DND-41 (cell line): ENCODE measurements at regions not wholly inside any gene's neighbourhood (a gene's known extent, or its start where the extent isn't known, plus 50 kb on each side); places are given as distances from the start of the nearest gene placed in this dataset.

Experiments used
- ATAC-seq: fragments of 200-7000 bp; cut with Tn5 transposase; 3 replicates; pipeline ENCODE4 v1.9.1; 2021; ENCODE audit warnings: low read depth; ENCODE audit not compliant: insufficient read depth
- DNase-seq: peaks from one replicate; pipeline ENCODE4 v3.0.0-alpha.2; 2020
- H2AFZ ChIP-seq: 2 replicates; pipeline ENCODE4 v1.6.0; 2012; ENCODE audit warnings: low read depth, low read length
- H3K27ac ChIP-seq: 2 replicates; pipeline ENCODE4 v1.5.1; 2012; ENCODE audit warnings: low read length, inconsistent platforms
- H3K27me3 ChIP-seq: fragments of 200-600 bp; sonication (generic); 2 replicates; pipeline ENCODE4 v1.6.0; 2012; ENCODE audit warnings: low read length, mild to moderate bottlenecking, inconsistent platforms; ENCODE audit not compliant: insufficient read depth, poor library complexity
- H3K36me3 ChIP-seq: 2 replicates; pipeline ENCODE4 v1.5.1; 2012; ENCODE audit warnings: low read length, inconsistent platforms; ENCODE audit not compliant: insufficient read depth
- H3K4me1 ChIP-seq: 2 replicates; pipeline ENCODE4 v1.5.1; 2012; ENCODE audit warnings: mild to moderate bottlenecking, low read length; ENCODE audit not compliant: insufficient read depth
- H3K4me2 ChIP-seq: 2 replicates; pipeline ENCODE4 v1.6.0; 2012; ENCODE audit warnings: mild to moderate bottlenecking, moderate library complexity, low read length, inconsistent platforms; ENCODE audit not compliant: insufficient read depth
- H3K4me3 ChIP-seq, 2 experiments: fragments of 200-600 bp in 1 of 2; shearing (Covaris generic) in 1 of 2; 2 replicates each; pipeline ENCODE4 v1.5.1; 2012 to 2016; ENCODE audit warnings: inconsistent platforms in 2 of 2, low read length in 2 of 2, mild to moderate bottlenecking in 2 of 2, low read depth in 1 of 2, moderate library complexity in 1 of 2
- H3K79me2 ChIP-seq: 2 replicates; pipeline ENCODE4 v1.6.0; 2012; ENCODE audit warnings: low read length, inconsistent platforms; ENCODE audit not compliant: insufficient read depth
- H3K9ac ChIP-seq: 2 replicates; pipeline ENCODE4 v1.6.0; 2012; ENCODE audit warnings: low read depth, mild to moderate bottlenecking, inconsistent platforms, low read length, moderate library complexity
- H3K9me3 ChIP-seq: 2 replicates; pipeline ENCODE4 v1.5.1; 2012; ENCODE audit warnings: low read length, moderate library complexity, mild to moderate bottlenecking, inconsistent platforms; ENCODE audit not compliant: insufficient read depth, severe bottlenecking
- H4K20me1 ChIP-seq: 2 replicates; pipeline ENCODE4 v1.6.0; 2012; ENCODE audit warnings: low read length; ENCODE audit not compliant: insufficient read depth
- CTCF ChIP-seq: IDR thresholded peaks from 2 replicates; pipeline ENCODE4 v1.5.1; 2012; ENCODE audit warnings: borderline replicate concordance, low read length, moderate library complexity, mild to moderate bottlenecking; ENCODE audit not compliant: poor library complexity, severe bottlenecking; ENCODE audit errors: extremely low read depth
- EZH2 ChIP-seq: IDR thresholded peaks from 3 replicates; pipeline ENCODE4 v1.6.1; 2012; ENCODE audit warnings: borderline replicate concordance, low read depth, mild to moderate bottlenecking, moderate library complexity, low read length, inconsistent platforms; ENCODE audit not compliant: severe bottlenecking

DNA sequence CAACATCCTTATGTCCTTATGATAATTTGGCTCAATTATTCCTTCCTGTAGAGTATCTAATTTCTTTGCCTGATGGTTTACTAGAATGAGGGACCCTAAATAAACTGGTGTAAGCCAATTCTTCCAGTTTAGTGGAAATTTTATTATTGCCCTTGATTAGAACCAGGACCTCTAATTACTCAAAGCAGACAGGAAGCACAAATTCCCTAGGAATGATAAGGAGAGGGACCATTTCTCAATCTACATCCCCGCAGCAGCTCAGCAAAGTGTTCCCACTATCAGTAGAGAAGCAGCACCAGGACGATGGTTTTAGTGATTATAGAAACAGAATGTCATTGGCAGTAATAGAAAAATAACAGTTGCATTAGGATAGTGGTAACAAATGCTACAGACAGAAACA is 97.1 kb downstream of the PLPPR4 start:
- TF ChIP-seq CTCF = no peak
- no peak overlapping the region for H3K9ac ChIP-seq
- no peaks in the 10 kb centered on the region for H4K20me1 ChIP-seq
- no peaks in the 10 kb centered on the region for H3K9me3 ChIP-seq
- H3K27me3 ChIP-seq = no peaks in the 10 kb centered on the region
- H3K79me2 ChIP-seq = no peaks in the 10 kb centered on the region
- H3K27ac ChIP-seq = no peak overlapping the region
- no peak for ATAC-seq
- H3K4me3 ChIP-seq = no peak overlapping the region
- H3K4me2 ChIP-seq = no peak overlapping the region
- no peaks in the 10 kb centered on the region for H3K4me1 ChIP-seq
- no peak overlapping the region for H2AFZ ChIP-seq
- H3K36me3 ChIP-seq = no peaks in the 10 kb centered on the region
- no peak for DNase-seq

GRCh38 chr1:99363531-99363930 is 99.2 kb downstream of the PLPPR4 start:
- Histone ChIP-seq H3K9me3 (no peaks in the 10 kb centered on the region), H4K20me1 (no peaks in the 10 kb centered on the region), H3K9ac (no peak overlapping the region), H3K4me1 (no peaks in the 10 kb centered on the region), H3K4me3 (no peak overlapping the region), H3K27ac (no peak overlapping the region), H3K79me2 (no peaks in the 10 kb centered on the region), H3K36me3 (no peaks in the 10 kb centered on the region), H2AFZ (no peak overlapping the region), H3K27me3 (no peaks in the 10 kb centered on the region), H3K4me2 (no peak overlapping the region)
- ATAC-seq (no peak), DNase-seq (no peak)
- TF ChIP-seq EZH2 (no peak), CTCF (no peak)

- Histone ChIP-seq H3K4me2 (no peak overlapping the region), H3K79me2 (no peaks in the 10 kb centered on the region), H2AFZ (no peak overlapping the region), H3K27me3 (no peaks in the 10 kb centered on the region), H3K4me1 (no peaks in the 10 kb centered on the region), H3K4me3 (no peak overlapping the region), H3K27ac (no peak overlapping the region), H4K20me1 (no peaks in the 10 kb centered on the region), H3K9me3 (no peaks in the 10 kb centered on the region), H3K9ac (no peak overlapping the region), H3K36me3 (no peaks in the 10 kb centered on the region)
- no peak for TF ChIP-seq CTCF
- TF ChIP-seq EZH2 = no peak
- ATAC-seq = no peak
- no peak for DNase-seq
Measured at GRCh38 chr1:99365141-99365540, 100.8 kb downstream of the PLPPR4 start.

DNA sequence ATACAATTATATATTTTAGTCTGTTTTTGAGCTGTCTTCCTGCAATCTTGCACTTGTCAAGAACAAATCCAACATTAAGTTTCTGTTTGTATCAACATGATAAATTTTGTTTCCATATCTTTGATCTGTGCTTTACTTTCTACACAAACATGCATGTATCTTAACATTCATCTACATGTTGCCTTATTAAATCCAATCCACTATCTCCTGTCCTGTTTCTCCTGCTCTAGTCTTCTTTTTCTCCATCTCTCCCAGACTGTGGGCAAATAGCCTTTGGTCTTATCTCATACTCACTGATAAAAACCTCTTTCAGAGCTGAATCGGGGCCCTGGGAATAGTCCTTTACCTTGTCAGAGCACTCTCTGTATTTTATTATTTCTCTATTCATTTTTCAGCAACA is 101.3 kb downstream of the PLPPR4 start:
- H3K4me1 ChIP-seq = no peaks in the 10 kb centered on the region
- DNase-seq (no peak), ATAC-seq (no peak)
- H3K36me3 ChIP-seq = no peaks in the 10 kb centered on the region
- H3K4me3 ChIP-seq = no peak overlapping the region
- H2AFZ ChIP-seq = no peak overlapping the region
- TF ChIP-seq CTCF = no peak
- TF ChIP-seq EZH2 = no peak
- no peaks in the 10 kb centered on the region for H4K20me1 ChIP-seq
- H3K79me2 ChIP-seq = no peaks in the 10 kb centered on the region
- H3K27ac ChIP-seq = no peak overlapping the region
- H3K27me3 ChIP-seq = no peaks in the 10 kb centered on the region
- H3K9me3 ChIP-seq = no peaks in the 10 kb centered on the region
- H3K4me2 ChIP-seq = no peak overlapping the region
- H3K9ac ChIP-seq = no peak overlapping the region
